NCI-H526 (cell line): ENCODE measurements at regions not wholly inside any gene's neighbourhood (a gene's known extent, or its start where the extent isn't known, plus 50 kb on each side); places are given as distances from the start of the nearest gene placed in this dataset.
A peak's percentile ranks its signal among the peaks of the same experiment; 100 is the strongest.
"Not testable (repeated sequence)": the region's sequence is repeated elsewhere in the genome, so short reads cannot be mapped to it uniquely, and the experiment has no call there.

Experiments used
- DNase-seq, 2 experiments: peaks; one replicate each; lab custom pipeline; 2025; lab: John Stamatoyannopoulos, UW

- no peak for DNase-seq
Observed at GRCh38 chr7:119708891-119709290, 564.1 kb upstream of the KCND2 start.

DNA sequence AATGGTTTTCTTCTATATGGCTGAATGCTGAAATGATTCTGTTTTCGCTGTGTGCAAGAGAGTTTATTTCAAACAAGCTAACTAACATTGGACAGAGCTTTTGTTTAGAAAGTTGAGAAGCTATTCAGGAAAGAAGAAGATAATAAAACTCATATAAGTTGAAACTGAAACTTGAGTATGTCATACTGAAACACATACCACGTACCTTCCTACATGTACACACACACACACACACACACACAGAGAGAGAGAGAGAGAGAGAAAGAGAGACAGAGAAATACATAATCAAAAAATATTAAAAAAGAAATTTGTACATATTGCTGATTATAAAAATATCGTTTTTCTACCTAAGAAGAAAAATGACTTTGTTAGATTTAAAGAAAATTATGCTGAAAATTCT lies 561.9 kb upstream of the KCND2 start:
- no peak for DNase-seq

GRCh38 chr7:119712886-119713462 lies 560.0 kb upstream of the KCND2 start:
- no peak for DNase-seq

- DNase-seq = no peak
Observed at GRCh38 chr7:119713606-119714005, 559.4 kb upstream of the KCND2 start.

DNA sequence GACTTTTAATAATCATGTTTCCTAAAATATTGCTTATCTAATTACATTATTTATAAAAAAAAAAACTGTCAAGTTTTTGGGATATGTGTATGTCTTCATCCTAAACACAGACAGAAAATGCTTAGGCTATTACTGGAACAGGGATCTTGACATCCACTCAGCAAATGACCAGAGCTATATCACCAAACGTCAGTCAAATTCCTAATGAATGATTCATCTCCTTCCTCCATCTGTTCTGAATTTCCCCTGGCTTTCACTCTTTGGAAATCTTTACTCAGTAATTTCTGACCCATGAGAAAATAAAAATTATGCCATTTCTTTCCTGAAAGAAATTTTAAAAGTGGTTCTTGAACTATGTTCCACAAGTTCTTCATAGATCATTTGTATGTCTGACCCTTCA lies 552.4 kb upstream of the KCND2 start:
- DNase-seq = no peak

- DNase-seq = no peak
Observed at GRCh38 chr7:119724041-119724792, 548.8 kb upstream of the KCND2 start.

GRCh38 chr7:119733127-119733879 lies 539.7 kb upstream of the KCND2 start:
- peak; percentile 19 to 22 for DNase-seq

DNA sequence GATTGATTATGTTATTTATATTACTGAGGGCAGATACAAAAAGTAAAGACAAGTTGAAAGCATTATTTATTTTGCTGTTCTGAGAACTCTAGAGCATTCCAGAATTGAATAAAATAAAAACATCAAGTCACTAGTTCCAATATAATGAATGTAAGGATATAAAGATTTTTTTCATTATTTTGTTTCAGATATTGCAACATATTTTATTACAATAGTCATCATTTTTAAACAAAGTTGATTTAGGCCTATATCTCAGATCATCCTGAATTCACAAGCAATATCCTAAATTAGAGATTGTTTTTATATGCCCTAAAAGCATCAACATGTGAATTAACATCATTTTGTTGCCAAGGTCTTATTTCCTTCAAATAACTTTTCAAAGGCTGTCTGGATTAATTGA lies 535.6 kb upstream of the KCND2 start:
- DNase-seq = no peak

DNA sequence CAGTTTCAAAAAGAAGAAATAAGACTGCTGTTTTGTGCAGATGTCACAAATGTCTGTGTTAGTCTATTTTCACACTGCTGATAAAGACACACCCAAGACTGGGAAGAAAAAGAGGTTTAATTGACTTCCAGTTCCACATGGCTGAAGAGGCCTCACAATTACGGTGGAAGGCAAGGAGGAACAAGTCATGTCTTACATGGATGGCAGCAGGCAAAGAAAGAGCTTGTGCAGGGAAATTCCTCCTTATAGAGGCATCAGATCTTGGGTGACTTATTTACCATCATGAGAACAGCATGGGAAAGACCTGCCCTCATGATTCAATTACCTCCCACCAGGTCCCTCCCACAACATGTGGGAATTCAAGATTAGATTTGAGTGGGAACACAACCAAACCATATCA lies 527.7 kb upstream of the KCND2 start:
- not testable (repeated sequence) for DNase-seq

DNA sequence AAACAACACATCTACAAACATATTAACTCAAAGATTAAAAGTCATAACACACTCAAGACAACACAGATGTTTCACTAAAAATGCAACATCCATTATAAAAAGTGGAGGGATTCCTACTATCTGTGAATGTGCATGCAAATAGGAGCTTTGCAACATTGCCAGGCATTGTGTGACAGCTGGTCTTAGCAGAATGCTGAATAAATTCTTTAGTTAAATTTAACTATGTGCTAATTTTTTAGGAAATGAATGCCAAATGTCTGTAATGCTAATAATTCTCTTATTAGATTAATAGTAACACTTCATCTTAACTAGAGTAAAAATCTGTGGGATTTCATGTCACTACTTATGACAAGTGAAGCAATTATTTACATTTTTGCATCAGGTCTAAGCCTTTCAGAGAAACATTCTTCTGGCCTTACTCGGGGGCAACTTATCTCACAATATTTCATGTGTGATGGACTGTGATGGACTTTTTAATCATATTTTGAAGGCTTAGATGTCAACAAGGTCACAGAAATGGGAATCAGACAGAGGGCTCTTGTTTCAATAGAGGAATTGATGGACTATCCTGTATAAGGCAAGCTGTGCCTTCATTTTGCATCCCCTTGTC lies 524.6 kb upstream of the KCND2 start:
- DNase-seq = peak in 1 of 2 experiments; percentile 3

DNA sequence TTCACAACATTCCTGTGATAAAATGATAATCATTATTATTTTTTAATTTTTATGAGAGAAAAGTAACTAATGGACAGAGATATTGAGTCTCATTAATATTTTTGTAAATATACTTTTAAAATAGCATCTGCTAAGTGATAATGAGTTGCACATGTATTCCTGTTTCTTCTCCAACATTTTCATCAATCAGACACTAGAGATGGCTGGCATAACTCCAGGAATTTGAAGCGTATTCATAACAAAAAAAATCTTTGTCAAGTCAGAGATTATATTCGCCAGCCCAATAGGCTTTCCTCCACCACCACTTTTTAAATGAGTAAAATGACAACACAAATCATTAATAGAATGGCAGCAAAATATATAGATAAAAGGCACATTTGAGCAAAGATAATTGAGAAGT lies 524.0 kb upstream of the KCND2 start:
- no peak for DNase-seq

DNA sequence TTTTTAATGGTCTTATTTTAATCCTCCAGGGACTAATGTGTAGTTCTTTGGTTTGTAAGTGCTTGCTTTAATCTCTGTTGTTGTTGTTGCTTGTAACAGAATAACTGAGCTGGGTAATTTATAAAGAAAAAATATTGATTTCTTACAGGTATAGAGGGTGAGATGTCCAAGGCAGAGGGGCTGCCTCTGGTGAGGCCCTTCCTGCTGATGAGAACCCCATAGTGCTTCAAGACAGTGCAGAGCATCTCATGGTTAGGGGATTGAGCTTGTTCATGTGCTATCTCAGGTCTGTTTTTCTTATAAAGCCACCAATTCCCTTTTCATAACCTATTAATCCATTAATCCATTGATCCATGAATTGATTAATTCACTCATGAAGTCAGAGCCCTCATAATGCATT lies 516.3 kb upstream of the KCND2 start:
- no peak for DNase-seq

- no peak for DNase-seq
Observed at GRCh38 chr7:119758254-119758653, 514.7 kb upstream of the KCND2 start.

DNA sequence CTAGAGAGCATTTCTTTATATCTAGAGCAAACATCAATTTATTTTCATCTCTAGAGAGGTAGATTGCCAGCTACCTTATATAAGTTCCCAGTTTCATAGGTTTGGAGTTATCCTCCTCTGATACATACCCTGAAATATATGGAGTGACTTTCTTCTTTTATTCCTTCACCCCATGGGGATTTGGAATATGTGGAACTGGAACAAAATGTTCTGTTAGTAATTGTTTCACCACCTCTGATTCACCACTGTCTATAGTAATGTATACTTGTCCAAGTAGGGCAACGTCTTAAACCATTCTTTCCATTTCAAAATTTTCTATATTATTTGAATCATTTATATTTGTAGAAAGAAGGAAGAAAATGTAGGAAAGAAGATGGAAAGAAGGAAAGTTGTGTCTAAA lies 511.2 kb upstream of the KCND2 start:
- DNase-seq = no peak

DNA sequence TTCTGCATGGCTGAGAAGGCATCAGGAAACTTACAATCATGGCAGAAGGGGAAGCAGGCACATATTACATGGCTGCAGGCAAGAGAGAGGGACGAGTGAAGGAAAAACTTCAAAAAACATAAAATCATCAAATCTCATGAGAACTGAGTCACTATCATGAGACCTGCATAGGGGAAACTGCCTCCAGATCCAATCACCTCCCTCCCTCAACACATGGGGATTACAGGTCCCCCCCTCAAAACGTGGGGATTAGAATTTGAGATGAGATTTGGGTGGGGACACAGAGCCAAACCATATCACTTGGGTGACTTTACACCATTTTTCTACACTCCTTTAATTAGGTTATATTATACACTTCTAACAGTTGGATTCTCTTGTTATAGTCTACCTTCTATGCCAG lies 490.7 kb upstream of the KCND2 start:
- no peak for DNase-seq

- no peak for DNase-seq
Observed at GRCh38 chr7:119783799-119784198, 489.2 kb upstream of the KCND2 start.

DNA sequence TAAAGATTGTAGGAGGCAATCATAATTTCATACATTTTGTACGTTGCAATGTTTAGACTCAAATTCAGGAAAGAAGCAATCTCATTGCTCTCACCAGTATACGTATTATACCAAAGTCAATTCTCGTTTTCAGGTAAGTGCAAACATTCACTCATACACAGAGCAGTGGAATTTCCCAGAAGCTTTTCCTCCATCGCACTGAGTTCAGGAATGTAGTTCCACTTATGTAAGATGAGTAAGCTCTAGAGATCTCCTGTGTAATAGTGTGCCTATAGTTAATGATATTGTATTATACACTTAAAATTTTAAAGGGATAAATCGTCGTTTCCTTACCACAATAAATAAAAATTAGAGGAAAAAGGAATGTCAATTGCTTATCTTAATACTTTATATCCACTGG lies 470.8 kb upstream of the KCND2 start:
- DNase-seq = no peak

DNA sequence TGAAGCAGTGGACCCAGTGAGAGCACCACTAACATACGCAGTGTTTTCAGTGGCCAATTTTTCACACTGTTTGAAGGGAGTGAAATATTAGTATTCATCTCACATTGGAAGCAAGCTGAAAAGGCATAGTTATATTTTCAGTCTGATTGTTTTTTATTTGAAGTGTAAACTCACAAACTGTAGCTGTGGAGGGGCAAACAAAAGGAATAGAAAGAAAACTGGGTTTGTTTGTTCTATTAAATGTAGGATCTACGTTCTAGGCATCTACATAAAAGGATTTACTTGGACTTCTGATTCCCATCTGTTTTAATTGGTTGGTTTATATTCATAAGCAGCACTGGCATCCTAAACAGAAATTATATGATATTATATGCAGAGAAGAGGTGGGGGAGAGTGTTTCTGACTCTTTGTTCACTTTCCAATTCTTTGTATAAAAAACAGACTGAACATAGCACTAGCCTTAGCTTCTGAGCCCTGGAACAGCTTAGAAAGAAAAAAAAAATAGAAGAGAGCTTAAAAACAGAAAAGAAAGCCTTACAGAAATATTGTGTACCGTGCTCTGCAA lies 447.8 kb upstream of the KCND2 start:
- DNase-seq = no peak

DNA sequence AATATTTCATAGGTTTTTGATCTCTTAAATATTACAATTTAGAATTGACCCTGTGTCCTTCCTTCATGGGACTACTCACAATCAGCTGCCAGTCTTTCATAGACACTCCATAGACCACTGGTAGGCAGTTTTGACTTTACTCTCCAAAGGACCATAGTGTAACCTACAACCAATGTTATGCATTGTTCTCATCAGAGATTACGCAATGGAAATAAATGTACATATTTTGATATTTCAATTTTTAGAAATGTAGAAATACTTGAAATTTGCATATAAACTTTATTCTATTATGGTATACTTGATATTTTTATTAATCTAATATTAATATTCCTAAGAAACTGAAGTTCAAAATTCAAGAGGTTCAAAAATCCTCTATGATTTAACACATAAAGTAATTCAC lies 446.4 kb upstream of the KCND2 start:
- DNase-seq = no peak

- no peak for DNase-seq
Observed at GRCh38 chr7:119838444-119838843, 434.5 kb upstream of the KCND2 start.

DNA sequence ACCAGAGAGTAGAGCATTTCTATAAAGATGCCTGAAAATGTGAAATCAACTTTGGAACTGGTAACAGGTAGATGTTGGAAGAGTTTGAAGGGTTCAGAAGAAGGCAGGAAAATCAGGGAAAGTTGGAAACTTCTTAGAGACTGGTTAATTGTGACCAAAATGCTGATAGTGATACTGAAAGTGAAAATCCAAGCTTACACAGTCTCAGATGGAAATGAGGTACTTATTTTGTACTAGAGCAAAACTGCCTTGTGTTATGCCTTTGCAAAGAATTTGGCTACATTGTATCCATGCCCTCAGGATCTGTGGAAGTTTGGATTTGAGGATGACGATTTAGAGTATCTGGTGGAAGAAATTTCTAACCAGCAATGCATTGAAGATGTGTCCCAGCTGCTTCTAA lies 430.6 kb upstream of the KCND2 start:
- DNase-seq = no peak

- no peak for DNase-seq
Observed at GRCh38 chr7:119842786-119843185, 430.2 kb upstream of the KCND2 start.

- DNase-seq = no peak
Observed at GRCh38 chr7:119861385-119861784, 411.6 kb upstream of the KCND2 start.
